Colonic mucosa (tissue), 4 donors: ENCODE measurements at regions not wholly inside any gene's neighbourhood (a gene's known extent, or its start where the extent isn't known, plus 50 kb on each side); places are given as distances from the start of the nearest gene placed in this dataset.

Experiments
- DNase-seq: peaks from one replicate; pipeline ENCODE4 v3.0.0-alpha.2; 2020
- H3K27ac ChIP-seq: fragments of 200-600 bp; one replicate; pipeline ENCODE4 v1.8.0; 2021
- H3K27me3 ChIP-seq: fragments of 200-600 bp; one replicate; pipeline ENCODE4 v1.8.0; 2021
- H3K36me3 ChIP-seq: fragments of 200-600 bp; one replicate; pipeline ENCODE4 v1.8.0; 2021
- H3K4me1 ChIP-seq: fragments of 200-600 bp; one replicate; pipeline ENCODE4 v1.8.0; 2021; ENCODE audit warnings: mild to moderate bottlenecking
- H3K4me3 ChIP-seq: fragments of 200-600 bp; one replicate; pipeline ENCODE4 v1.8.0; 2021
- H3K9ac ChIP-seq, 2 donors: one replicate each; pipeline ENCODE4 v1.7.0; 2013; ENCODE audit warnings: control low read depth in 2 of 2, low read depth in 2 of 2, low read length in 2 of 2
- H3K9me3 ChIP-seq: fragments of 200-600 bp; one replicate; pipeline ENCODE4 v1.8.0; 2021
- CTCF ChIP-seq: fragments of 200-600 bp; IDR thresholded peaks from one replicate; pipeline ENCODE4 v1.8.0; 2022; ENCODE audit warnings: antibody characterized with exemption, mild to moderate bottlenecking
- intact Hi-C: fragments of 100-400 bp; cut with DNase I; formaldehyde crosslinking; loops from one replicate; pipeline ENCODE4 v1.14.1; 2022
- donor health status: healthy.
- donor health status: DM: no; HTN: no; CAD: no.
- donor health status: DM: no; HTN: no; CAD: no.

GRCh38 chr10:53687800-53688199 is 915.2 kb upstream of the MBL2 start:
- no peaks in the 10 kb centered on the region for H3K4me1 ChIP-seq
- TF ChIP-seq CTCF = no peak
- H3K4me3 ChIP-seq = no peak overlapping the region
- DNase-seq = no peak
- no peaks in the 10 kb centered on the region for H3K9me3 ChIP-seq
- H3K27me3 ChIP-seq = no peaks in the 10 kb centered on the region
- no peaks in the 10 kb centered on the region for H3K36me3 ChIP-seq
- intact Hi-C loops = no loop called here
- no peak overlapping the region for H3K9ac ChIP-seq
- H3K27ac ChIP-seq = no peak overlapping the region

GRCh38 chr10:53682885-53683284 is 910.3 kb upstream of the MBL2 start:
- TF ChIP-seq CTCF = no peak

GRCh38 chr10:53682458-53682857 is 909.9 kb upstream of the MBL2 start:
- DNase-seq = no peak
- H3K27me3 ChIP-seq = no peaks in the 10 kb centered on the region
- H3K9ac ChIP-seq = no peak overlapping the region
- no peaks in the 10 kb centered on the region for H3K9me3 ChIP-seq
- H3K27ac ChIP-seq = no peak overlapping the region
- TF ChIP-seq CTCF = no peak
- no peak overlapping the region for H3K4me3 ChIP-seq
- no peaks in the 10 kb centered on the region for H3K4me1 ChIP-seq
- H3K36me3 ChIP-seq = no peaks in the 10 kb centered on the region
- intact Hi-C loops = no loop called here

More at GRCh38 chr10:53682885-53683284, 910.3 kb upstream of the MBL2 start:
- Histone ChIP-seq H3K27me3 (no peaks in the 10 kb centered on the region), H3K9me3 (no peaks in the 10 kb centered on the region), H3K4me1 (no peaks in the 10 kb centered on the region), H3K4me3 (no peak overlapping the region), H3K27ac (no peak overlapping the region), H3K36me3 (no peaks in the 10 kb centered on the region), H3K9ac (no peak overlapping the region)
- intact Hi-C loops = no loop called here
- no peak for DNase-seq

- Histone ChIP-seq H3K9me3 (no peaks in the 10 kb centered on the region), H3K27me3 (no peaks in the 10 kb centered on the region), H3K36me3 (no peaks in the 10 kb centered on the region), H3K4me1 (no peaks in the 10 kb centered on the region), H3K27ac (no peak overlapping the region), H3K4me3 (no peak overlapping the region), H3K9ac (no peak overlapping the region)
- intact Hi-C loops = no loop called here
- DNase-seq = no peak
- TF ChIP-seq CTCF = no peak
These were observed 907.1 kb upstream of the MBL2 start for GRCh38 chr10:53679666-53680065.

GRCh38 chr10:53675177-53675576 is 902.6 kb upstream of the MBL2 start:
- intact Hi-C loops = no loop called here
- Histone ChIP-seq H3K4me3 (no peak overlapping the region), H3K27me3 (no peaks in the 10 kb centered on the region), H3K9ac (no peak overlapping the region), H3K27ac (no peak overlapping the region), H3K36me3 (no peaks in the 10 kb centered on the region), H3K4me1 (no peaks in the 10 kb centered on the region), H3K9me3 (no peaks in the 10 kb centered on the region)
- no peak for DNase-seq
- TF ChIP-seq CTCF = no peak

- no peak for DNase-seq
- no peak for TF ChIP-seq CTCF
- no peaks in the 10 kb centered on the region for H3K9me3 ChIP-seq
- no peaks in the 10 kb centered on the region for H3K36me3 ChIP-seq
- no peaks in the 10 kb centered on the region for H3K4me1 ChIP-seq
- intact Hi-C loops = no loop called here
- no peak overlapping the region for H3K9ac ChIP-seq
- no peak overlapping the region for H3K27ac ChIP-seq
- H3K27me3 ChIP-seq = no peaks in the 10 kb centered on the region
- H3K4me3 ChIP-seq = no peak overlapping the region
These were observed 894.5 kb upstream of the MBL2 start for GRCh38 chr10:53667063-53667462.
